ENCODE measurements at regions not wholly inside any gene's neighbourhood (a gene's known extent, or its start where the extent isn't known, plus 50 kb on each side); places are given as distances from the start of the nearest gene placed in this dataset.
A peak's percentile ranks its signal among the peaks of the same experiment; 100 is the strongest.
"Not testable (repeated sequence)": the region's sequence is repeated elsewhere in the genome, so short reads cannot be mapped to it uniquely, and the experiment has no call there.

DNA sequence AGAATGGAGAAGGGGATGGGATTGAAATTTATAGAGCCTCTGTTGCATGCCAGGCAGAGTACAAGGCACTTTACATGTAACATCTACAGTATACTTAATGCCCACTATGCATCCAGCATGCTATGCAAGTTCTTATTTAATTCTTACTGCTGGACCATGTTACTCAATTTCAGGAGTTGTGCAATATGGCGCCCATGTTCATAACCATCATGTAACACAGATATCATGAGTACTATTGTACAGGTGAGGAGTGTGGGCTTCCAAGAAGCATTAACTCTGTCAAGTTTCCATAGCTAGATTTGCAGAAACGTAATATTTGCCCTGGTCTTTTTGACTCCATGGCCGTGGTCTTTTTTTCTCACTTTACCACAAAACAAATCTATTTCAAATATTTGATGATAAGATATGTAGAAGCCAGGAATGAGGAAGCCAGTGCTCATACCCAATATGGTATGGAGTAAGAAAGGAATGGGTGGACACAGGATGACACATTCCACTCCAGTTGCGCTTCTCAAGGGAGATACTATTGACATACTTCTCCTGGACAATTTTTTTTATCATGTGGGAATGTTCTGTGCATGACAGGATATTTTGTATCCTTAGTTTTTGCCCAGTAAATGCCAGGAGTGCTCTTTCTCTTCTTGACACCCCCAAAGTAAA lies 191.8 kb downstream of the C12orf75 start:
- no peak for DNase-seq (ENCODE audit: low read depth in 4 of 4, low spot score in 3 of 4)

DNA sequence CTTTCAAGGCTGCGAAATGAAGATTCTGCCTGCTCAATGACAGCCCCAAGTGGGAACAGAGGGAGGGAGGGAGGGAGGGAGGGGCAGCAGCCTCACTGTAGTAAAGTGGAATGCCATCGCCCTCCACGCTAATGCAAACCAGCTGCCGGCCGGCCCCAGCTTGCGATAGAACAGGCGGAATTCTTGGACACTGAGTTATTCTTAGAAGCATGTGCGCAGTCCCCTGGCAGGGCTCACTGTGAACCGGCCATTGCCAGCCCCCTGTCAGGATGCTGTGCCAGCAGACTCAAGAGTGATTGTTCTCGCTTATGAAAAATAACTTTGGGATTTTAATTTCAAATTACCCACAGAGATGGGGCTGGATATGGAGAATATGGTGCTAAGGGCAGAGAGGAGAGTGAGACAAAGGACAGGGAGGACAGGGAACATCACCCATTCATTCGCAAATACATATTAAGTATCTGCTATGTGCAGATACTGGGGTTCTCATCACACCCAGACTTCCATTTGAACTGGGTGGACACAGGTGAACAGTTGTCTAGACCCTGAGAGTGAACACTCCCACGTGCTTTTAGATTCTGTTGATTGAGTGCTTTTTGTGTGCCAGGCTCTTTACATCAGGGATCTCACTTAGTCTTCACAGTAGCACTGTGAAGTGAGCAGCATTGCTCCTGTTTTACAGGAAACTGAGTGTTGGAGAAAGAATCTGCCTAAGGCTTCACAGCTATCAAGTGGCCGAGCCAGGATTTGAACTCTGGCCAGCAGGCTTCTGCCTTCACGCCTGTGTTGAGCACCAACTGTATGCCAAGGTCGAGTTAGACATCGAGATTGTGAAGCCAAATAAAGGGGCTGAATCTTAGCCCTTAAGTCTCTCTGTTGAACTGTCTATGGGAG lies 192.9 kb downstream of the C12orf75 start:
- peak in 3 of 4 donors; percentile 38 to 54 (median 50) for DNase-seq (ENCODE audit: low read depth in 4 of 4, low spot score in 3 of 4)

DNA sequence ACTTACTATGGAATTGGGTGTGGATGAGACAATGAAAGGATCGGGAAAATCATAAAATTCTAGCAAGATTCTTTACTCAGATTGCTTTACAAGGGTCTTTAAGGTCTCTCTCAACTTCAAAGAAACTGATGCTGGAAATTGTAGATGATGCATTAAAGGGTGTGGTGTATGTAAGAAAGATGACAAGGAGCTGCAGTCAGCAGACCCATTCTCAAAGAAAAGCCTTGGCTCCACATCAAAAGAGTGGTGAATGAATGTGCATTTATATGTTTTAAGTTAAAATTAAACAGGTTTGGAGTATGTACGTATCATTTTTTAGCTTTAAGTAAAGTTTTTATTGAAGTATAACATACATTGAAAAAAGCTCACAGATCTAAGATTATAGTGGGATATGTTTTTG lies 194.5 kb downstream of the C12orf75 start:
- DNase-seq (ENCODE audit: low read depth in 4 of 4, low spot score in 3 of 4), result no peak

DNA sequence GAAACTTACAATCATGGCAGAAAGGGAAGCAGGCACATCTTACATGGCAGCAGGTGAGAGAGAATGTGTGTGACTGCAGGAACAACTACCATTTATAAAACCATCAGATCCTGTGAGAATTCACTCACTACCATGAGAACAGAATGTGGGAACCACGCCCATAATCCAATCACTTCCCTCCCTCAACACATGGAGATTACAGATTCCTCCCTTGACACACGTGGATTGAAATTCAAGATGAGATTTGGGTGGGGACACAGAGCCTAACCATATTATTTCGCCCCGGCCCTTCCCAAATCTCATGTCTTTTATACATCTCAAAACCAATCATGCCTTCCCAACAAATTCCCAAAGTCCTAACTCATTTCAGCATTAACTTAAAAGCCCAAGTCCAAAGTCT lies 203.6 kb downstream of the C12orf75 start:
- DNase-seq (ENCODE audit: low read depth in 4 of 4, low spot score in 3 of 4), result no peak

DNA sequence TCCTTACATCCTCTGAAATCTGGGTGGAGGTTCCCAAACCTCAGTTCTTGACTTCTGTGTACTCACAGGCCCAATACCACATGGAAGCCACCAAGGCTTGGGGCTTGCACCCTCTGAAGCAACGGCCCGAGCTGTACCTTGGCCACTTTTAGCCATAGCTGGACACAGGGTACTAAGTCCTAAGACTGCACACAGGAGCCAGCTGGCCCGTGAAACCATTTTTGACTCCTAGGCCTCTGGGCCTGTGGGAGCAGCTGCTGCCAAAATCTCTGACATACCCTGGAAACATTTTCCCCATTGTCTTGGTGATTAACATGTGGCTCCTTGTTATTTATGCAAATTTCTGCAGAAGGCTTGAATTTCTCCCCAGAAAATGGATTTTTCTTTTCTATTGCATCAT lies 204.5 kb downstream of the C12orf75 start:
- DNase-seq (ENCODE audit: low read depth in 4 of 4, low spot score in 3 of 4), result not testable (repeated sequence)

DNA sequence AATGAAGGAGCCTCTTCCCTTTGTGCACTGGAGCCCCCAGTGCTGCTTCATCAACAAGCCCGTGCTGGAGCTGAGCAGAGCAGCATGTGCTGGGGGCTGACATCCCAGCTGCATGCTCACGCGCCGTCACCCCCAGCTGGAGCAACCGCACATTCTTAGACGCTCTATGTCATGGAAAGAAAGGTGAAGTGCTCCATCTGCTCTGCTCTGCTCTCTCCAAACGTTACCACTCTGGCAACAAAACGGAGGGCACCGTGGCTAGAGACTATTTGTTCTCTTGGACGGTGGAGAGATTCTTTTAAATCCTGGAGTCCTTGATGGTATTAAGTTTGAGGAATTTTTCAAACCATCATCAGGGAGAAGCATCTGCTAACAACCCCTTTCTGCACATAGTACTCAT lies 208.4 kb downstream of the C12orf75 start:
- no peak for DNase-seq (ENCODE audit: low read depth in 4 of 4, low spot score in 3 of 4)

DNA sequence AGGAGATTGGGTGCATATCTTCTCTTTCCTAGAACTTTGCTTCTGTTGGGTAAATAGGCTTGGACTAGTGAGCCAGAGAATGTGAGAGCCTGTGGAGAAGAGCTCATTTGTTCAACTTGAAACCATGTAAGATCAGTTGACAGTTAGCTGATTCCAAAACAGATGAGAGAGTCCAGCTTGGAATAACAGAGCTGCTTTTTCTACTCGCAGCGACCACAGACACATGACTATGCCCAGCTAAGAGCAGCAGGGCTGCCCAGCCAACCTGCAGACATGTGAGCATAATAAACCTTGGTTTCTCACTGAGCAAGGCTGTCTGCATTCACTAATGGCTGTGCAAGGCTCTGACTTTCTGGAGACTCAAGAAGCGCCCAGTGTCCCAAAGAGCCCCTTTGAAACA lies 209.2 kb downstream of the C12orf75 start:
- DNase-seq (ENCODE audit: low read depth in 4 of 4, low spot score in 3 of 4), result no peak

DNA sequence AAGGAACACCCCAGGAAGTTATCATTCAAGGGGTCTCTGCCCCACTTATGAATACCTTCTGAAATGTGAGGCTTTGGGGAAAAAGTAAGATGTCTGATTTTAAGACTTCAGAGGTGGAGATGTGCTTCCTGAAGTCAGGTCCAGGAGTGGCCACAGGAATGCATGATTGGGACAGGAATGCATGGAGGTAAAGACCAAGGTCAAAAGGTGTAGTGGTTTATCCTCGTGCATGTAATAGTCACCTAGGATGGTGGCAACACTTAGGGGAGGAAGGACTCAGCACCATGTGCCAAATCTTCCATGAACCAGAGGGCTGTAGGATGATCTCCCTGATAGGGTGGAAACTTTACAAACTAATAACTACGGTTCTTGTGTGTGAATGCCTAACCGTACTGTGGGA lies 217.3 kb downstream of the C12orf75 start:
- no peak for DNase-seq (ENCODE audit: low read depth in 4 of 4, low spot score in 3 of 4)

DNA sequence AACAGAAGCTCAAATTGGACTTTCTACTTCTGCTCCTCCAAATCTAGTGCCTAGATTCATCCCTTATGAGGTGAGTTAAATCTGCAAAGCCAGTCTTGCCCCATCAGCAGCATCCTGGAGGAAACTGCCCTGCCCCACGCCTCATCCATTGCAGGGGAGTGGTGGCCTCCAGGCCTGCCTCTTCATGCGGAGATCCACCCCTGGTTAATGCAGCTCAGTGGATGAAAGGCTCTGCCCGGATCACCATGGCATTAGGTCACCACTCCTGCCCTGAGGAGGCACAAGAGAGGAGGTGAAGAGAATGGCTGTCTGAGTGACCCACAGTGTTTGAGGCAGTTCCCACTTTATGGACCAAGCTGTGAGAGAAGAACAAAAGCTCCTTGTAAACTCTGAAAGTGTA lies 218.1 kb downstream of the C12orf75 start:
- DNase-seq (ENCODE audit: low read depth in 4 of 4, low spot score in 3 of 4), result no peak

DNA sequence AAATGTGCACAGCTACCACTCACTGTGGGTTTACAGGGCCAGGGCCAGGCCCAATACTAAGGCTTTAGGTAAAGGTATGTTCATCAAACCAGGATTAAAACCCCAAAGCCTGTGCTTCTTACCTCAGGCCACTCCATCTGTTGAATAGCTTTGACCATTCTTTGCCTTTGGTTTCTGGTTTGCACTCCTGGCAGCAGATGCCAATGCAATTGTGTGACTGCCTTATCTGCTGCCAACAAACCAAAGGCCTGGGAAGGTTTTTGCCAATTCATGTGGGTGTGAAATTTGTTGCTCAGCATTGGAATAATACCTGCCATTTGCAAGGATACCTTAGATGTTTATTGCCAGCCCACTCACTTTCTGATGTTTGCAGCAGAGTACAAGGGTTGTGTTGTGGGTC lies 221.6 kb downstream of the C12orf75 start:
- DNase-seq (ENCODE audit: low read depth in 4 of 4, low spot score in 3 of 4), result no peak

DNA sequence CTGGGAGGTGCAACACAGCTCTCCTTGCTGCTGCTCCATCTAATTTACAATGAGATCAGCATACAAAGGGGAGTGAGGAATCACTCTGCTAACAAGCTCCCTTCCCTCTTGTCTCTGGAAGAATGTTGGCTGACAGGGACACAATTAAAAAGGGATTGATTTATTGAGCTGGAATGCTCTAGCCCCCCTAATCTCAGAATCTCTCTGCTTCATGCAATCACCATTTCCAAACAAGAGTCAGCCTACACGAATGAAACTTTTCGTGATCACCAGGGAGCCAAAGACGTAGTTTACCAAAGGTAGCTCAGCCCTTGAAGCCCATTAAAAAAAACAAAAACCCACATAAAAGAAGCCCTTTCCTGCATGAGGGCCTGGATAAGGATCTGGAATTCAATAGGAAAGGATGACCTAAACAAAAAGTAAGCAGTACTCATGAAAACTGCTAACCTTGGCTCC lies 223.8 kb downstream of the C12orf75 start:
- peak in 2 of 4 donors; percentile 29 to 61 for DNase-seq (ENCODE audit: low read depth in 4 of 4, low spot score in 3 of 4)

DNA sequence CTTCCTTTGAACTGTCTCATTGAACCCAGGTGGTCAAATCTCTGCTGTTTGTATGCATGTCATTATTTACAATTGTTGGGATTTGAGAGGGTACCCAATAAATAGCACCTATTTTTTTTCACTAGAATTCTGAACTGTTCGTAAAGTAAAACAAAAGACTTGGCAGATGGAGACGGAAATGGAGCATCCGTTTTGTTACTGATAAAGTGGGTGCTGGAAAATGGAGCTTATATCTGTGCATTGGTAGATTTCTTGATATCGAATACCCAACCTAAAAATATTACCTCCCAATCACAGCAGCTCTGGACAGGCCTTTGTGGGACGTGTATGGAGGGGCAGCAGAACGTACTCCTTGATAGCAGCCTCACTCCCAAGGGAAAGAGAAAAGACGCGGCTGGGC lies 224.4 kb downstream of the C12orf75 start:
- DNase-seq (ENCODE audit: low read depth in 4 of 4, low spot score in 3 of 4), result no peak

DNA sequence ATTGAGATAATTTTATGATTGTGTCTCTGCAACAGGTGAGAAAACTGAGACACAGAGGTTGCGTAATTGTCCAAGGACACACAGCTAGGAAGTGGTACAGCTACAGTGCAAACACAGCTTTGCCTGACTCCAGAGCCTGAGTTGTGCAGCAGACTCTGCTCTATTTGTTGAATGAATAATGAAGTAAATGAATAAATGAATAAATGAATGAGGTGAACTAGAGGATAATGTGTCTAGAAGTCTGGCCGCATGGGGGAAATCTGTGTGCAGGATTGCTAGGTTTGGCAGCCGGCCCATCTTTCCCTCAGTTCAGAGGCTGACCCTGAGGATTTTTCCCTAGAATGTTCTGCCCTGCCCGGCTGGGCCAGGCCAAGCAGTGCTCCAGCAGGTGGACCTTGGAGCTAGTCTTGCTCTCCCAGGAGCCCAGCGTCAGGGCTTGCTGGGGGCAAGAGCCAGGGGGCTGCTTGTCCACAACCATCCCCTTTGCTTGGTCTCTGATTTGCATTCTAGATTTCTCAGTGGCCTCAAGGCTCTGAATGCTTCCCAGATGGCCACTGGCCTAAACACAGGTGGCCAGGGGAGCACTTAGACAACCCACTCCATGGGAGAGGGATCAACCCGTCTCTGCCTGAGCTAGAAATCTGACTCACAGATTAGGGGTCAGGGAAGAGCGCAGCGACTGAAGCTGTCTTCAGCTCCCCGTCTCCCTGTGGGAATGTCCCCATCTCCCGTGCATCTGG lies 225.2 kb downstream of the C12orf75 start:
- no peak for DNase-seq (ENCODE audit: low read depth in 4 of 4, low spot score in 3 of 4)

DNA sequence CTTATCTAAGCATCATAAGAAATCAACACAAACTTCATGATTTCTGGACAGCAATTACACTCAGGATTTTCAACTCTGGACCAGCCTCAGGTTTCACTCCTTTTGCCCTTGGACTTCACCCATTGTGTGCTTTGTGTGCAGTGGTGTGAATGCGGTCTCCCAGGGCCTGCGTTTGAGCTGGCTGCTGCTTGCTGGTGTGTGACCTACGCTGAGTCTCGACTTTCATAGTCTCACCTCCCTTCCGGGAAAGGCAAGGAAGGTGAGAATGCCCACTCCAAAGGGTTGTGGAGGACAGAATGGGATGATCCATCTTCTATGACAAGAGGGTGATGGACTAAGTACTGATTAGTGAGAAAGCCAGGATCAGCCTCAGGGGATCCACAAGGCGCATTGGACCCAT lies 228.8 kb downstream of the C12orf75 start:
- no peak for DNase-seq (ENCODE audit: low read depth in 4 of 4, low spot score in 3 of 4)

DNA sequence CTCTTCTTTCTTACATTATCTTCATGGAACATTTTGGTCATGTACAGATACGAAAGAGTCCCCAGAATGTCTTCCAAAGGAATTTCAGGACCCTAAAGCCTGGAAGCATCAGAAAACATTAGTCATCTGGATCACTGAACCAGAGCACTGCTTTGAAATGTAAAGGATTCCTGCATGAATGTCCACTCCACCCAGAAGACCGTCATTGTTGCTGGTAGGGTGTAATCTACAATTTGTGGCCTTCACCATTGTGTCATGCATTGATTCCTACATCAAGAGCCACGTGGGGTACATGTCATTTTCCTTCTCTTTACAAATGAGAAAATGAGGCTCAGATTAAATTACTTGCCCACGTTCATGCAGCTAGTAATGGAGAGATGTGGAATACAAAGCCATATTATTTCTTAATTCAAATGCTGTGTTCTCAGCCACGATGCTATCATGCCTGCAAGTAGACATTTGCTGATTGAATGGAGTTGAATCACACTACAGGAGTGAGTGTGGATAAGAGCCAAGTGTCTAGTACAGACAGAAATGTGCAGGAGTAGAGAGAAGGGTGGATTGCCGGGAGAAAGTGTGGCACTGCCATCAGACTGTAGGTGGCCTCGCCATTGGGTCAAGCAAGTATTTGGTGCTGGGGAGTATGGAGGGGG lies 231.2 kb downstream of the C12orf75 start:
- no peak for DNase-seq (ENCODE audit: low read depth in 4 of 4, low spot score in 3 of 4)

DNA sequence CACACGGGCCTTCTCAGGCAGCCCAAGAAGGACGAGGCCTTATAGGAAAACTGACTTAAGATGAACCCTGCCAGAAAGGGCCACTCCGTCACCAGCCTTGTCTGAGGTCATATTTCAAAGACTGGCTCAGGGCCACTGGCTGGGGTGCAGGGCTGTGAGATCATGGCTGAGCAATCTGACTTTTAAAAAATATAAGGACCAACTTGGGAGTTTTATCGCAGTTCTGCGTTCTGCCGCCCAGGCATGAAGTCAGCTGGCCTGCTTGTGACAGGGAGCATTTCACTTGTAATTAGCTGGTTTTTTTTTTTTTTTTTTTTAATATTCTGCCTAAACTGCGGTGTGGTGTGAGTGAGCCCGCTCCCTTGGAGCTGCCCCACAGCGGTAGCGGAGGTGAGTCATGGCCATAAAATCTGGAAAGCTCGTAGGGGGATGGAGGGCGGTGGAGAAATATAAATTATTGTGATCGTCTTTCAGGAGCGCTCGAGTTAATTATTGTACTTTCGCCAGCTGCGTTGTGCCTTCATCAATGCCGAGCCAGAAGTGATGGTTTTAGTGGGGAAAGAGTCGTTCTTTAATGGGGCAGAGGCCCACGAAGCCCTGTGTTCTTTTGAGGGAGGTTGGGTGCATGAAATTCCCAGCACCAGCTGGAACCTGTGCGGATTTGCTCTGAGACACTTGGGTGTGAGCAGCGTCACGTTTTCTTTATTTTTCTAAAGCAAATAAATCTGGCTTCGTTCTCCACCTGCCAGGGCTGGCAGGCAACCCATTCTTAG lies 231.9 kb downstream of the C12orf75 start:
- DNase-seq (ENCODE audit: low read depth in 4 of 4, low spot score in 3 of 4), result peak in 1 of 4 donors; percentile 56

DNA sequence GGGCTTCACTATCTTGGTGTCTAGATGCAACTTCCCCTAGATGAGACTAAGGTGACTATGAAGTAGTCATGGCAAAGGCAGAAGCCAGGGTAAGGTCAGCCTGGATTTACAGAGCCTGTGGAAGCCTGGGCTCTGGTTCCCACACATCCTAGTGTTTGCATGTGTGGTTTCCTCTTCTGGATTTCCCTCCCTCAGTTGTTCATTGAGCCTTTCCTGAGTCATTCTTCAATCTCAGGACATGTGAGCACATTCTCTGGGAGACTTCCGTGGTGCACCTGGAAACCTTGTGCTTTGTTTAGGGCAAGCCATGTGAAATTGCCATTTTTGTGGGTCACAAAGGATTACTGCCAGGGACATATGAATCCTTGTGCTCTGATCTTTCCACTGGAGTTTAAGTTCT lies 236.6 kb downstream of the C12orf75 start:
- DNase-seq (ENCODE audit: low read depth in 4 of 4, low spot score in 3 of 4), result no peak

DNA sequence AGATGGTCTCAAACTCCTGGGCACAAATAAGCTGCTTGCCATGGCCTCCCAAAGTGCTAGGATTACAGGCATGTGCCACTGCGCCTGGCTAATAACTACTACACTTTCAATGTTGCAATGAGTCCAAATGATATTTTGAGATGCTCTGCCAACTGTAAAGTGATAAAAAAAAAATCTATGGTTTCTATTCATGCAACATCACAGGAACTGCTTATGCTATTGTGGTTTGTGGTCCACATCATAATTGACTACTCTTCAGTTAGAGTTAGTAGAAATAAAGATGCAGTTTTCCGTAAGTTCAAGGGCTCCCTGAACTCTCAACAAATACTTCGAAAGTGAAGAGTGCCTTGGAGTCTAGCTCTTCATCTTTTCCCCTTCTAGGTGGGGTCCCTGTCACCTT lies 239.4 kb downstream of the C12orf75 start:
- no peak for DNase-seq (ENCODE audit: low read depth in 4 of 4, low spot score in 3 of 4)

DNA sequence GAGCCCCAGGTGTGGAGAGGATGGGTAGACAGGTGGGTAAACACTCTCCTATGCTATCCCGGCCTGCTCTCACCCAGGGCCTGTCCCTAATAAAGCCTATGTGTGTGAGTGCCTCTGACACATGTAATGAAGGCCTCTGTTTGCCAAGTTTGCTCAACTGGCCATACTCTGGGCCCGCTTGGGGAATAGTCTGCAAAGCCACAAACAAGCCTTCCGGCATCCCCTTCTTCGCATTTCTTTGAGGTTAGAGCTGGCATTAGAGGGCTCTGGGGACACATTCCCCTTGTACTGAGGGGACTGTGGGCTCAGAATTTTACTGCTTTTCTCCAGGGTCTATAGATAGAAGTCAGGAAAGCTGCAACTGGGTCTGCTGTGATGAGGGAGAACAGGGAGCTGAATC lies 240.5 kb downstream of the C12orf75 start:
- DNase-seq (ENCODE audit: low read depth in 4 of 4, low spot score in 3 of 4), result no peak

DNA sequence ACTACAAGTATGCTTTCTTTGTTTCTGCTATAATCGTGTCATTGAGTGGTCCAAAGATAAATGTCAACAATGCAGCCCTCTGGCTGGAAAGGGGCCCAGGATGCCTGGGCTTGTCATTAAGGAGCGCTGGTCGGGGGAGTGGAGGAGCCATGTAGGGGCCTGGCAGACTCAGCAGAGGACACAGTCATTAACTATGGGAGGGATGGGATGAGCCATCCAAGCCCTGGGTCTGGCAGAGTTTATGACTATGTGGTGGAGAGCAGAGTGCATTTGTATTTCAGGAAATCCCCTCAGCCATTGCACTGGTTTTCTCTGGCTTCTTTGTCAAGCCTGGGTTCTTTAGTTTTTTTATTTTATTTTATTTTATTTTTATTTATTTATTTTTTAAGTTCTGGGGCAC lies 243.1 kb downstream of the C12orf75 start:
- DNase-seq (ENCODE audit: low read depth in 4 of 4, low spot score in 3 of 4), result no peak
